SK-N-SH treated with all-trans-retinoic acid at 6 μM for 48 hours (cell line): ENCODE measurements at regions not wholly inside any gene's neighbourhood (a gene's known extent, or its start where the extent isn't known, plus 50 kb on each side); places are given as distances from the start of the nearest gene placed in this dataset.

Source experiments
- ATAC-seq: fragments of 200-7000 bp; cut with Tn5 transposase; 3 replicates; pipeline ENCODE4 v1.9.1; 2020; ENCODE audit warnings: mild to moderate bottlenecking, moderate library complexity
- BACH2 ChIP-seq: fragments of 250-450 bp; sonication (Bioruptor Pico); IDR thresholded peaks from 2 replicates; pipeline ENCODE4 v1.9.0; 2021; ENCODE audit warnings: mild to moderate bottlenecking, borderline replicate concordance
- CREB5 ChIP-seq: fragments of 250-450 bp; sonication (Bioruptor Pico); IDR thresholded peaks from 2 replicates; pipeline ENCODE4 v1.5.1; 2020; ENCODE audit warnings: low read depth, mild to moderate bottlenecking, moderate library complexity
- CSDC2 ChIP-seq: fragments of 250-450 bp; sonication (Bioruptor Pico); IDR thresholded peaks from 2 replicates; pipeline ENCODE4 v1.5.0; 2020; ENCODE audit warnings: mild to moderate bottlenecking, moderate library complexity
- CSRNP3 ChIP-seq: fragments of 250-450 bp; sonication (Bioruptor Pico); IDR thresholded peaks from 2 replicates; pipeline ENCODE4 v1.5.1; 2021; ENCODE audit warnings: mild to moderate bottlenecking, moderate library complexity
- ESRRG ChIP-seq: fragments of 250-450 bp; sonication (Bioruptor Pico); IDR thresholded peaks from 2 replicates; pipeline ENCODE4 v1.6.1; 2021; ENCODE audit warnings: mild to moderate bottlenecking
- GLIS3 ChIP-seq: fragments of 250-450 bp; sonication (Bioruptor Pico); IDR thresholded peaks from 2 replicates; pipeline ENCODE4 v1.5.0; 2020; ENCODE audit warnings: mild to moderate bottlenecking, moderate library complexity
- ISL1 ChIP-seq: fragments of 250-450 bp; sonication (Bioruptor Pico); IDR thresholded peaks from 2 replicates; pipeline ENCODE4 v2.1.2; 2022; ENCODE audit warnings: mild to moderate bottlenecking, moderate library complexity
- PATZ1 ChIP-seq: fragments of 250-450 bp; sonication (Bioruptor Pico); IDR thresholded peaks from 2 replicates; pipeline ENCODE4 v1.8.0; 2020; ENCODE audit warnings: mild to moderate bottlenecking, moderate library complexity, borderline replicate concordance
- POU6F1 ChIP-seq: fragments of 250-450 bp; sonication (Bioruptor Pico); IDR thresholded peaks from 2 replicates; pipeline ENCODE4 v1.8.0; 2021; ENCODE audit warnings: low read depth, mild to moderate bottlenecking, moderate library complexity, borderline replicate concordance
- PPARA ChIP-seq: fragments of 250-450 bp; sonication (Bioruptor Pico); IDR thresholded peaks from 2 replicates; pipeline ENCODE4 v1.5.0; 2020; ENCODE audit warnings: mild to moderate bottlenecking, borderline replicate concordance
- SNAI2 ChIP-seq: fragments of 250-450 bp; sonication (Bioruptor Pico); IDR thresholded peaks from 2 replicates; pipeline ENCODE4 v1.5.0; 2020; ENCODE audit warnings: mild to moderate bottlenecking, moderate library complexity
- TCF4 ChIP-seq: fragments of 250-450 bp; sonication (Bioruptor Pico); IDR thresholded peaks from 2 replicates; pipeline ENCODE4 v1.8.0; 2021; ENCODE audit warnings: mild to moderate bottlenecking, moderate library complexity, borderline replicate concordance
- TOX ChIP-seq: fragments of 250-450 bp; sonication (Bioruptor Pico); IDR thresholded peaks from 2 replicates; pipeline ENCODE4 v1.8.0; 2021; ENCODE audit warnings: mild to moderate bottlenecking, moderate library complexity, borderline replicate concordance
- TSHZ2 ChIP-seq: fragments of 250-450 bp; sonication (Bioruptor Pico); IDR thresholded peaks from 2 replicates; pipeline ENCODE4 v1.5.0; 2020; ENCODE audit warnings: mild to moderate bottlenecking, moderate library complexity
- ZC3H10 ChIP-seq: fragments of 250-450 bp; sonication (Bioruptor Pico); IDR thresholded peaks from 2 replicates; pipeline ENCODE4 v1.5.1; 2021; ENCODE audit warnings: mild to moderate bottlenecking, moderate library complexity
- ZFP3 ChIP-seq: fragments of 250-450 bp; sonication (Bioruptor Pico); IDR thresholded peaks from 2 replicates; pipeline ENCODE4 v1.5.0; 2020; ENCODE audit warnings: mild to moderate bottlenecking, moderate library complexity
- ZFP30 ChIP-seq: fragments of 450-650 bp; formaldehyde crosslinking; IDR thresholded peaks from 2 replicates; pipeline ENCODE4 v1.5.0; 2022; ENCODE audit warnings: mild to moderate bottlenecking, moderate library complexity
- ZNF565 ChIP-seq: fragments of 450-650 bp; formaldehyde crosslinking; conservative IDR thresholded peaks from 2 replicates; pipeline ENCODE4 v1.5.0; 2020; ENCODE audit warnings: low read depth, mild to moderate bottlenecking, moderate library complexity
- ZNF70 ChIP-seq: fragments of 450-650 bp; formaldehyde crosslinking; IDR thresholded peaks from 2 replicates; pipeline ENCODE4 v1.5.0; 2020; ENCODE audit warnings: mild to moderate bottlenecking, moderate library complexity
- ZNF8 ChIP-seq: fragments of 450-650 bp; formaldehyde crosslinking; IDR thresholded peaks from 2 replicates; pipeline ENCODE4 v1.5.0; 2020; ENCODE audit warnings: mild to moderate bottlenecking, moderate library complexity

GRCh38 chr10:125417605-125418004 is 257.2 kb upstream of the CTBP2 start:
- no peak for ATAC-seq
- TF ChIP-seq TOX (CRISPR knock-in tag) = no peak
- no peak for TF ChIP-seq ZFP30 (CRISPR knock-in tag)
- no peak for TF ChIP-seq ZNF8 (CRISPR knock-in tag)
- no peak for TF ChIP-seq GLIS3
- TF ChIP-seq POU6F1 (CRISPR knock-in tag) = no peak
- no peak for TF ChIP-seq CSDC2 (CRISPR knock-in tag)
- no peak for TF ChIP-seq PPARA (CRISPR knock-in tag)
- no peak for TF ChIP-seq SNAI2 (CRISPR knock-in tag)
- TF ChIP-seq PATZ1 (CRISPR knock-in tag) = no peak
- TF ChIP-seq TCF4 (CRISPR knock-in tag) = no peak
- no peak for TF ChIP-seq ISL1 (CRISPR knock-in tag)
- TF ChIP-seq TSHZ2 (CRISPR knock-in tag) = no peak
- TF ChIP-seq ZNF70 (CRISPR knock-in tag) = no peak

GRCh38 chr10:125415964-125416363 is 255.6 kb upstream of the CTBP2 start:
- no peak for ATAC-seq
- TF ChIP-seq ZFP30 (CRISPR knock-in tag) = no peak
- no peak for TF ChIP-seq ZC3H10 (CRISPR knock-in tag)
- TF ChIP-seq ZNF70 (CRISPR knock-in tag) = no peak
- TF ChIP-seq ZNF565 (CRISPR knock-in tag) = no peak
- TF ChIP-seq ISL1 (CRISPR knock-in tag) = no peak
- no peak for TF ChIP-seq ESRRG (CRISPR knock-in tag)
- TF ChIP-seq CREB5 (CRISPR knock-in tag) = no peak

GRCh38 chr10:125415006-125415633 is 254.8 kb upstream of the CTBP2 start:
- no peak for ATAC-seq
- no peak for TF ChIP-seq ZNF565 (CRISPR knock-in tag)
- TF ChIP-seq ZFP30 (CRISPR knock-in tag) = no peak
- TF ChIP-seq TOX (CRISPR knock-in tag) = no peak
- TF ChIP-seq POU6F1 (CRISPR knock-in tag) = no peak
- TF ChIP-seq ZNF70 (CRISPR knock-in tag) = no peak
- no peak for TF ChIP-seq SNAI2 (CRISPR knock-in tag)
- TF ChIP-seq PATZ1 (CRISPR knock-in tag) = no peak
- no peak for TF ChIP-seq CSRNP3 (CRISPR knock-in tag)
- TF ChIP-seq ZC3H10 (CRISPR knock-in tag) = no peak
- TF ChIP-seq ZFP3 (CRISPR knock-in tag) = no peak
- no peak for TF ChIP-seq PPARA (CRISPR knock-in tag)
- no peak for TF ChIP-seq BACH2
- TF ChIP-seq TSHZ2 (CRISPR knock-in tag) = no peak
- no peak for TF ChIP-seq GLIS3
- TF ChIP-seq ESRRG (CRISPR knock-in tag) = no peak
- no peak for TF ChIP-seq ISL1 (CRISPR knock-in tag)
